GM21786 (cell line): ENCODE measurements at regions not wholly inside any gene's neighbourhood (a gene's known extent, or its start where the extent isn't known, plus 50 kb on each side); places are given as distances from the start of the nearest gene placed in this dataset.

ENCODE experiments used
- ATAC-seq: cut with Tn5 transposase; IDR thresholded peaks from one replicate; pipeline ENCODE4 v1.9.1; 2021; ENCODE audit not compliant: unreplicated experiment

DNA sequence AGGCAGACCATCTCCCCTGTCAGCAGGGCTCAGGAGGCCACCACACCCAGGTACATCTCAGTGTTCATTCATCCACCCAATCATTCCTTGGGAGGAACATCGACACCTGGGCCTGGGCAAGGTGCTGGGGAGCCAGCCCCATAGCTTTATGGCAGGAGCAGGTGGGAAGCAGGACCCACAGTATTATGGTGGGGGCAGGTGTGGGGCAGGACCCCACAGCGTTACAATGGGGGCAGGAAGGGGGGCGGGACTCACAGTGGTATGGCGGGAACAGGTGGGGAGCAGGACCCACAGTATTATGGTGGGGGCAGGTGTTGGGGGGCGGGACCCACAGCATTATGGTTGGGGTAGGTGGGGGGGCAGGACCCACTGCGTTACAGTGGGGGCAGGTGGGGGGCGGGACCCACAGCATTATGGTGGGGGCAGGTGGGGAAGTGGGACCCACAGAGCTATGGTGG, 128.9 kb upstream of the HS6ST1 start:
- ATAC-seq: no peak

- no peak for ATAC-seq
Observed at GRCh38 chr2:128448331-128449225, 129.9 kb upstream of the HS6ST1 start.

DNA sequence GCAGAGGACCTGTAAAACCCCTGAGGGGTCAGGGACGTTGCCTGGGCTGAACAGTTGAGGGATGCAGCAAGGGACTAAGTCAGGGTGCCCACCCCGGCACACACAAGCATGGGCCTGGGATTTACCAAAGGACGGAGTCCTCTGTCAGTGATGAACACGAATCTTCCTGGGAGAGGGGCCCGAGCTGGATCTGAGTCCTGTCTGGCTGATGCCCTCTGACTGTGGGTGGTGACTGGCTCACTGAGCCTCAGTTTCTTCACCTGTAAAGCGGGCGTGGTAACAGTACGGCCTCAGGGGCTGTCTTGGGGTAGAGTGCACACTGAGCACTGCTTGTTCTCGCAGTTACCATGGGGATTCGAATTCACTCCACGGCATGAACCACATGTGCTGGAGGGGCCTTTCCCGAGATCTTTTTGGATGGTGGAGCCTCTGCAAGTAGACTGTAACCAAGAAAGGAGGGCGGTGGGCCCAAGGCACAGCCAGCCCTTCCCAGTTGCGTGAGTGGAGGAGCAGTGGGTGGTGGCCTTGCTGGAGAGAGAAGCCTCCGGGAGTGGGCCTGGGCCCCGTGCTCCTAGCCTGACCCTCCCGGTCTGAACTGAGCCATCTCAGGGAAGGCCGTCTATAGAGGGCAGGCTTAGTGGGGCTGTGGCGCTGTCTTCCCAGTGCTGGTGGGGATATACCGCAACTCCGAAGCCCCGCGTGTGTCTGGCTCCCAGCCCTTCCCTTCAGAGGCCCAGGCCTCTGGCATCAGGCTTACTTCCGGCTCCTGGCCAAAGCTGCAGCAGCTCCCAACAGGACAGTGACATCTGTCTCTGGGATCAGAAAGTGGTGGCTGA, 130.8 kb upstream of the HS6ST1 start:
- no peak for ATAC-seq

GRCh38 chr2:128450211-128451024, 131.8 kb upstream of the HS6ST1 start:
- ATAC-seq: no peak

- no peak for ATAC-seq
Observed at GRCh38 chr2:128451084-128452023, 132.7 kb upstream of the HS6ST1 start.

DNA sequence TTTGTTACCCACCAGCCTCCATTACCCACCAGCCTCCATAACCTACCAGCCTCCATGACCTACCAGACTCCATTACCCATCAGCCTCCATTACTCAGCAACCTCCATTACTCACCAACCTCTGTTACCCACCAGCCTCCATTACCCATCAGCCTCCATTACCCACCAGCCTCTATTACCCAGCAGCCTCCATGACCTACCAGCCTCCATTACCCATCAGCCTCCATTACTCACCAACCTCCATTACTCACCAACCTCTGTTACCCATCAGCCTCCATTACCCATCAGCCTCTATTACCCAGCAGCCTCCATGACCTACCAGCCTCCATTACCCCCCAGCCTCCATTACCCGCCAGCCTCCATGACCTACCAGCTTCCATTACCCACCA, 133.3 kb upstream of the HS6ST1 start:
- ATAC-seq: no peak

DNA sequence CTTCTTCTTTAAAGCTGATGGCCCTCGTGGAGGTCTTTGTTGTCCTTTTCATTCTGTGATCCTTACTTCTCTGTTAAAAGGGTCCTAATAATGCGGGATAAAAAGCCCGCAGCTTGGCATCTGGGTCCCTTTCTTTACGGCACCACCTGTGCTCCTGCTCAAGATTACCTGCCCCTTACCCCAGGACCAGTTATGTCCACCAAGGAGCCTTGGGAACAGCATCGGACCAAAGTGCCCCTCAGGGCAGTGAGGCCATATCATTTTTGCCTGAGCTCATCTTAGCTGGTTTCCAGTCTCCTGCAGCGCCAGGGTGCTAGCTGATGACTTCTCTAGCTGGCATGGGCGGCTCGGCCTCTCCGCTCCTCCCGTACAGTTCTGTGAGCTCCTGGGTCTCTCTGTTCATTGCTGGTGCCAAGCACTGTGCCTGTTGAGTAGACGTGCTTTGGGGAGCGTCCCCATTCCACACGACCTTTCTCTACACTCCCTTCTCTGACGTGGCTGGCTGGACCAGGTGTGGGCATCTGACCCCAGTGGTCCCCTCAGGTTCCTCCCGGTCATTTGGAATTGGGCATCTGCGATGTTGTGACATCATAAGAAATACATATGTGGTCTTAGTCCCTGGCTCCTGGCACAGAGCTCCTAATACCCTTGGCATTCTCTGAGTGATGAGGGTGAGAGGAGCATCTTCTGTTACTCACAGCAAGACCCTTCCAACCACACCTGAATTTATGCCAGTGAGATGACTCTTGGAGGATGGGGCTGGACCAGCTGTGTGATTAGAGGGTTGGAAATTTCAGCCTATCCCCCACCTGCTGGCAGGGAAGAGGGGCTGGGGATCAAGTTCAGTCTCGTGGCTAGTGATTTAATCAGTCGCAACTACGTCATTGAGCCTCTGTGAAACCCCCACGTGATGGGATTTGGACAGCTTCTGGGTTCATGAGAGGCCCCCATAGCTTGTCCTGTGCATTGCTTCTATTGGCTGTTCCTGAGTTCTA, 134.2 kb upstream of the HS6ST1 start:
- ATAC-seq: no peak

- ATAC-seq: no peak
Observed at GRCh38 chr2:128454980-128455720, 136.5 kb upstream of the HS6ST1 start.

GRCh38 chr2:128455721-128456050, 137.0 kb upstream of the HS6ST1 start:
- ATAC-seq: no peak

GRCh38 chr2:128456281-128456680, 137.6 kb upstream of the HS6ST1 start:
- no peak for ATAC-seq

- ATAC-seq: no peak
Observed at GRCh38 chr2:128457006-128457604, 138.4 kb upstream of the HS6ST1 start.

DNA sequence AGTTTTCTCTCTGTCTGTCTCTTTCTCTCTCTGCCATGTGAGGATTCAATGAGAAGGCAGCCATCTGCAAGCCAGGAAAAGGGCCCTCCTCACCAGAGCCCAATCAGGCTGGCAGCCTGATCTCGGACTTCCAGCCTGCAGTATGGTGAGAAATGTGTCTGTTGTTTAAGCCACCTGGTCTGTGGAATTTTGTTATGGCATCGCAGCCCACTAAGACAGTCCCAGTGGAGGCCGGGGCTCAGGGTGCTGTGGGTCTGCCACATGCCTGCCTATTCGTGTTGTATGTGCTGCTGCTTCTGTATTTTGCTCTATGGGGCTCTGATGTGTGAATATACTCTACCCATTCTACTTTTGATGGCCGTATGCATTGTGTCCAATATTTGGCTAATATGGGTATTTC, 139.0 kb upstream of the HS6ST1 start:
- no peak for ATAC-seq

- no peak for ATAC-seq
Observed at GRCh38 chr2:128458505-128458904, 139.8 kb upstream of the HS6ST1 start.

DNA sequence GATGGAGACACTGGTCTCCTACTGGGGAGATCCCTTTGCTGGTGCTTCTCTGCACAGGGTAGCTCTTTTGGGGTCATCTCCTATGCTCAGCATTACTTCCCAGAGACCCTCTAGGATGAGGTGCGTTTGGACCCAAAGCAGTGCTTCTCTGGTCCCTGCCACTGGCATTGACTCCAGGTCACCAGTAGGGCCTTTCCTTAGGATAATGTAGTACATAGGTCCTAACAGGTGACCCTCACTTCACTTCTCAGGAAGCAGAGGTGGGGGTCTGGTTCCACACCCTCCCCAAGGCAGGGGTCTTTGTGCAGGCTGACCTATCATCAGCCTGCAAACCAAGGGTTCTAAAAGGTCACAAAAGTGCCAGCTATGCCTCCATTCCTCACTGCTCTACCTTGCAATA, 145.8 kb upstream of the HS6ST1 start:
- ATAC-seq: no peak

- ATAC-seq: no peak
Observed at GRCh38 chr2:128465246-128466170, 146.8 kb upstream of the HS6ST1 start.

- no peak for ATAC-seq
Observed at GRCh38 chr2:128466376-128466775, 147.7 kb upstream of the HS6ST1 start.

GRCh38 chr2:128466776-128467175, 148.1 kb upstream of the HS6ST1 start:
- no peak for ATAC-seq
